HepG2 (cell line): ENCODE measurements at regions not wholly inside any gene's neighbourhood (a gene's known extent, or its start where the extent isn't known, plus 50 kb on each side); places are given as distances from the start of the nearest gene placed in this dataset.

Experiments used
- ATAC-seq: fragments of 200-7000 bp; cut with Tn5 transposase; 3 replicates; pipeline ENCODE4 v1.9.1; 2020; ENCODE audit warnings: mild to moderate bottlenecking, moderate library complexity
- BruUV-seq: library from RNA; stranded (reverse); fragments of 400-500 nt; replicated peaks from 2 replicates; lab custom pipeline; 2021; lab: Mats Ljungman, UMichigan
- CTCF ChIA-PET: fragments of 300-600 bp; formaldehyde crosslinking; extraction: SDS; loops from one replicate; lab custom pipeline; 2021; ENCODE audit warnings: low total read pairs, inconsistent platforms, low intra/inter-chr PET ratio; lab: Yijun Ruan, JAX
- POLR2A ChIA-PET: fragments of 350-600 bp; sonication (Branson Sonifier 250); formaldehyde crosslinking; loops from one replicate; lab custom pipeline; 2020; ENCODE audit warnings: antibody characterized with exemption, inconsistent platforms; lab: Yijun Ruan, JAX
- DNase-seq: peaks from one replicate; pipeline ENCODE4 v3.0.0-alpha.2; 2015; ENCODE audit warnings: low spot score
- FAIRE-seq: peaks from 3 replicates; lab custom pipeline; 2011; peaks lifted over from hg19 to GRCh38; lab: Jason Lieb, UNC
- H2AFZ ChIP-seq: one replicate; pipeline ENCODE4 v1.6.1; 2011; ENCODE audit warnings: low read length, inconsistent platforms
- H3K27ac ChIP-seq: fragments of 300-600 bp; 3 replicates; pipeline ENCODE4 v1.8.0; 2011; ENCODE audit warnings: mixed run types, mild to moderate bottlenecking, mixed read lengths, low read length, inconsistent platforms; ENCODE audit not compliant: insufficient read depth; ENCODE audit errors: extremely low read length
- H3K27me3 ChIP-seq, 2 experiments: fragments of 200-600 bp in 1 of 2; 2 replicates in 1 of 2; 3 replicates in 1 of 2; pipeline versions ENCODE4 v1.6.0 to v1.8.0; 2011; ENCODE audit warnings: low read length in 2 of 2, mild to moderate bottlenecking in 2 of 2, moderate library complexity in 2 of 2, inconsistent platforms in 1 of 2; ENCODE audit not compliant: insufficient read depth in 2 of 2, control insufficient read depth in 1 of 2
- H3K36me3 ChIP-seq, 2 experiments: fragments of 200-600 bp in 1 of 2; replicated peaks in 1 of 2; 2 replicates in 1 of 2; 3 replicates in 1 of 2; pipeline versions ENCODE4 v1.5.1 to v1.8.0; 2011; ENCODE audit warnings: low read length in 2 of 2, inconsistent platforms in 1 of 2; ENCODE audit not compliant: insufficient read depth in 2 of 2, control insufficient read depth in 1 of 2
- H3K4me1 ChIP-seq: 2 replicates; pipeline ENCODE4 v1.5.1; 2012; ENCODE audit warnings: low read length, inconsistent platforms; ENCODE audit not compliant: insufficient read depth
- H3K4me2 ChIP-seq: 2 replicates; pipeline ENCODE4 v1.6.0; 2011; ENCODE audit warnings: low read depth, low read length, inconsistent platforms
- H3K4me3 ChIP-seq, 3 experiments: fragments of 200-600 bp in 1 of 3; sonication (generic), shearing (Covaris generic) in 1 of 3; replicated peaks in 1 of 3; 2 replicates each; pipeline ENCODE4 v1.5.1; 2011 to 2016; ENCODE audit warnings: low read length in 3 of 3, inconsistent platforms in 2 of 3, low read depth in 2 of 3, mild to moderate bottlenecking in 2 of 3, control low read depth in 1 of 3, mixed read lengths in 1 of 3; ENCODE audit not compliant: insufficient read depth in 1 of 3
- H3K79me2 ChIP-seq: one replicate; pipeline ENCODE4 v1.6.1; 2011; ENCODE audit warnings: low read length, inconsistent platforms; ENCODE audit not compliant: insufficient read depth
- H3K9ac ChIP-seq: 2 replicates; pipeline ENCODE4 v1.6.0; 2011; ENCODE audit warnings: mild to moderate bottlenecking, low read depth, low read length, inconsistent platforms; ENCODE audit not compliant: insufficient read depth
- H3K9me3 ChIP-seq: 2 replicates; pipeline ENCODE4 v1.5.1; 2012; ENCODE audit warnings: mild to moderate bottlenecking, low read length
- H4K20me1 ChIP-seq: 2 replicates; pipeline ENCODE4 v1.6.0; 2011; ENCODE audit warnings: inconsistent platforms, mild to moderate bottlenecking, low read length, moderate library complexity; ENCODE audit not compliant: insufficient read depth
- ARID3A ChIP-seq: IDR thresholded peaks from 2 replicates; pipeline ENCODE4 v1.6.1; 2012; ENCODE audit warnings: low read depth, low read length, improper control_type of control experiment
- BCL6 ChIP-seq: IDR thresholded peaks from 2 replicates; pipeline ENCODE4 v1.6.1; 2016; ENCODE audit warnings: missing genetic modification reagents, missing compliant biosample characterization
- EHMT2 ChIP-seq: fragments of 200-600 bp; sonication (generic); IDR thresholded peaks from 2 replicates; pipeline ENCODE4 v1.7.0; 2017; ENCODE audit warnings: antibody characterized with exemption, low read depth, low read length, borderline replicate concordance
- NFYB ChIP-seq: sonication (generic); formaldehyde crosslinking; IDR thresholded peaks from 2 replicates; pipeline ENCODE4 v1.4.0; 2020; ENCODE audit warnings: missing genetic modification reagents
- NPAS2 ChIP-seq: sonication (generic); formaldehyde crosslinking; IDR thresholded peaks from 2 replicates; pipeline ENCODE4 v1.8.0; 2022; ENCODE audit warnings: mild to moderate bottlenecking, missing genetic modification reagents, borderline replicate concordance
- PRDM4 ChIP-seq: sonication (generic); formaldehyde crosslinking; IDR thresholded peaks from 2 replicates; pipeline ENCODE4 v1.9.0; 2021; ENCODE audit warnings: missing genetic modification reagents, borderline replicate concordance
- SAFB2 ChIP-seq: sonication (generic); formaldehyde crosslinking; IDR thresholded peaks from 2 replicates; pipeline ENCODE4 v1.5.1; 2020; ENCODE audit warnings: missing genetic modification reagents, low read depth, mild to moderate bottlenecking, borderline replicate concordance
- SETDB1 ChIP-seq: sonication (generic); formaldehyde crosslinking; IDR thresholded peaks from 2 replicates; pipeline ENCODE4 v1.5.1; 2020; ENCODE audit warnings: missing genetic modification reagents, mild to moderate bottlenecking, borderline replicate concordance
- ZBTB49 ChIP-seq: sonication (generic); formaldehyde crosslinking; IDR thresholded peaks from 2 replicates; pipeline ENCODE4 v1.4.0; 2020; ENCODE audit warnings: missing genetic modification reagents, borderline replicate concordance
- WGBS: methylation state at CpG from one replicate; pipeline ENCODE4 v1.1.6; 2017; ENCODE audit warnings: low lambda C conversion rate; 5-methylcytosine and 5-hydroxymethylcytosine counted together
- in situ Hi-C: cut with HindIII; loops from 2 replicates; pipeline ENCODE4 v1.10.0; 2017; ENCODE audit warnings: low pct_unique_long_range_greater_than_20kb; ENCODE audit not compliant: extremely low pct_ligation_motif_present
- intact Hi-C: fragments of 100-400 bp; cut with micrococcal nuclease; formaldehyde crosslinking; loops from one replicate; pipeline ENCODE4 v1.10.0; 2022; ENCODE audit not compliant: unreplicated experiment
- TF ChIP-seq, protein P1 (sequence below): sonication (generic); formaldehyde crosslinking; IDR thresholded peaks from 2 replicates; pipeline ENCODE4 v1.4.0; 2020; ENCODE audit warnings: missing genetic modification reagents, borderline replicate concordance
- TF ChIP-seq, protein P2 (sequence below): fragments of 450-650 bp; IDR thresholded peaks from 2 replicates; pipeline ENCODE4 v1.6.1; 2017

- TF ChIP-seq, protein P1, sequence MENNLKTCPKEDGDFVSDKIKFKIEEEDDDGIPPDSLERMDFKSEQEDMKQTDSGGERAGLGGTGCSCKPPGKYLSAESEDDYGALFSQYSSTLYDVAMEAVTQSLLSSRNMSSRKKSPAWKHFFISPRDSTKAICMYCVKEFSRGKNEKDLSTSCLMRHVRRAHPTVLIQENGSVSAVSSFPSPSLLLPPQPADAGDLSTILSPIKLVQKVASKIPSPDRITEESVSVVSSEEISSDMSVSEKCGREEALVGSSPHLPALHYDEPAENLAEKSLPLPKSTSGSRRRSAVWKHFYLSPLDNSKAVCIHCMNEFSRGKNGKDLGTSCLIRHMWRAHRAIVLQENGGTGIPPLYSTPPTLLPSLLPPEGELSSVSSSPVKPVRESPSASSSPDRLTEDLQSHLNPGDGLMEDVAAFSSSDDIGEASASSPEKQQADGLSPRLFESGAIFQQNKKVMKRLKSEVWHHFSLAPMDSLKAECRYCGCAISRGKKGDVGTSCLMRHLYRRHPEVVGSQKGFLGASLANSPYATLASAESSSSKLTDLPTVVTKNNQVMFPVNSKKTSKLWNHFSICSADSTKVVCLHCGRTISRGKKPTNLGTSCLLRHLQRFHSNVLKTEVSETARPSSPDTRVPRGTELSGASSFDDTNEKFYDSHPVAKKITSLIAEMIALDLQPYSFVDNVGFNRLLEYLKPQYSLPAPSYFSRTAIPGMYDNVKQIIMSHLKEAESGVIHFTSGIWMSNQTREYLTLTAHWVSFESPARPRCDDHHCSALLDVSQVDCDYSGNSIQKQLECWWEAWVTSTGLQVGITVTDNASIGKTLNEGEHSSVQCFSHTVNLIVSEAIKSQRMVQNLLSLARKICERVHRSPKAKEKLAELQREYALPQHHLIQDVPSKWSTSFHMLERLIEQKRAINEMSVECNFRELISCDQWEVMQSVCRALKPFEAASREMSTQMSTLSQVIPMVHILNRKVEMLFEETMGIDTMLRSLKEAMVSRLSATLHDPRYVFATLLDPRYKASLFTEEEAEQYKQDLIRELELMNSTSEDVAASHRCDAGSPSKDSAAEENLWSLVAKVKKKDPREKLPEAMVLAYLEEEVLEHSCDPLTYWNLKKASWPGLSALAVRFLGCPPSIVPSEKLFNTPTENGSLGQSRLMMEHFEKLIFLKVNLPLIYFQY (CRISPR knock-in tag): no peak
- TF ChIP-seq PRDM4 (CRISPR knock-in tag) (no peak), ARID3A (no peak), NPAS2 (CRISPR knock-in tag) (no peak)
Observed at GRCh38 chr11:109298865-109299264, 123.1 kb upstream of the C11orf87 start (continued).

DNA sequence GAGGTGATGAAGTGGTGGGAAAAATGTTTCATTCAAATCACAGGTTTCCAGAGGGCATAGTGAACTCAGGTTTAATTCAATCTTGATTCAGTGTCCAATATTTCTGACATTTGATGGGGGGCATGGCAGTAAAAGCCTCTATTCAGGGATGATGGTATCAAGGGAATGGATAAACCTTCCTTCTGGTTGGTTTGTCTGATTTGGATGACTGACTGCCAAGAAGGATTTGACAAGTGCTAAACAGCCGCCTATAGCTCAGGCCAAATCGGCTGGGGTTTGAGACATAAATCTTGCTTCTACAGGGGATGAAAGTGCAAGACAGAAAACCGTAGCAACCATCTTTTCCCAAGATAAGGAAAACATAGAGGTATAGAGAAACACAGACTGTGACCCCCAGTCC is 121.8 kb upstream of the C11orf87 start:
- no peak overlapping the region for H3K4me2 ChIP-seq
- ChIA-PET POLR2A (no interaction called here), CTCF (no interaction called here)
- ATAC-seq (no peak), FAIRE-seq (no peak), DNase-seq (no peak)
- no peaks in the 10 kb centered on the region for H3K79me2 ChIP-seq
- no peak overlapping the region for H2AFZ ChIP-seq
- H3K27me3 ChIP-seq: no peaks in the 10 kb centered on the region
- no peaks in the 10 kb centered on the region for H3K36me3 ChIP-seq
- in situ Hi-C loops: no loop called here
- H3K9me3 ChIP-seq: no peaks in the 10 kb centered on the region
- WGBS: 22% methylated on average over 3 of the region's 3 CpGs
- H3K9ac ChIP-seq: no peak overlapping the region
- no TSS peak for BruUV-seq
- H3K4me1 ChIP-seq: no peaks in the 10 kb centered on the region
- intact Hi-C loops: no loop called here
- H4K20me1 ChIP-seq: no peaks in the 10 kb centered on the region
- H3K4me3 ChIP-seq: no peak overlapping the region
- H3K27ac ChIP-seq: no peak overlapping the region
- no peak for TF ChIP-seq ZBTB49 (CRISPR knock-in tag)
- TF ChIP-seq, protein P2, sequence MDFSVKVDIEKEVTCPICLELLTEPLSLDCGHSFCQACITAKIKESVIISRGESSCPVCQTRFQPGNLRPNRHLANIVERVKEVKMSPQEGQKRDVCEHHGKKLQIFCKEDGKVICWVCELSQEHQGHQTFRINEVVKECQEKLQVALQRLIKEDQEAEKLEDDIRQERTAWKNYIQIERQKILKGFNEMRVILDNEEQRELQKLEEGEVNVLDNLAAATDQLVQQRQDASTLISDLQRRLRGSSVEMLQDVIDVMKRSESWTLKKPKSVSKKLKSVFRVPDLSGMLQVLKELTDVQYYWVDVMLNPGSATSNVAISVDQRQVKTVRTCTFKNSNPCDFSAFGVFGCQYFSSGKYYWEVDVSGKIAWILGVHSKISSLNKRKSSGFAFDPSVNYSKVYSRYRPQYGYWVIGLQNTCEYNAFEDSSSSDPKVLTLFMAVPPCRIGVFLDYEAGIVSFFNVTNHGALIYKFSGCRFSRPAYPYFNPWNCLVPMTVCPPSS: no peak
- TF ChIP-seq BCL6: no peak
- TF ChIP-seq EHMT2: no peak
- no peak for TF ChIP-seq SAFB2 (CRISPR knock-in tag)
- TF ChIP-seq NFYB (CRISPR knock-in tag): no peak
- no peak for TF ChIP-seq SETDB1 (CRISPR knock-in tag)
